Common myeloid progenitor, CD34-positive (primary cell): ENCODE measurements at regions not wholly inside any gene's neighbourhood (a gene's known extent, or its start where the extent isn't known, plus 50 kb on each side); places are given as distances from the start of the nearest gene placed in this dataset.
A peak's percentile ranks its signal among the peaks of the same experiment; 100 is the strongest.

Source experiments
- CTCF ChIA-PET: fragments of 350-600 bp; sonication (Branson Sonifier 250); formaldehyde crosslinking; loops from one replicate; lab custom pipeline; 2021; ENCODE audit warnings: antibody characterized with exemption; lab: Charles Lee
- POLR2A ChIA-PET: fragments of 350-600 bp; sonication (Branson Sonifier 250); formaldehyde crosslinking; loops from one replicate; lab custom pipeline; 2021; ENCODE audit warnings: antibody characterized with exemption; lab: Charles Lee
- DNase-seq, 3 donors: peaks; one replicate each; pipeline versions ENCODE4 v3.0.0 to v3.0.0-alpha.2; 2013
- H3K27ac ChIP-seq, 2 experiments: 1 replicate in 1 of 2; 2 replicates in 1 of 2; pipeline ENCODE4 v1.7.0; 2013; ENCODE audit warnings: inconsistent platforms in 2 of 2, low read length in 2 of 2, mild to moderate bottlenecking in 2 of 2, low read depth in 1 of 2, moderate library complexity in 1 of 2; ENCODE audit not compliant: severe bottlenecking in 2 of 2, insufficient read depth in 1 of 2, poor library complexity in 1 of 2
- H3K27me3 ChIP-seq, 5 experiments: replicated peaks in 2 of 5; 1 replicate in 3 of 5; 2 replicates in 2 of 5; pipeline versions ENCODE4 v1.6.1 to v1.7.0; 2013; ENCODE audit warnings: low read length in 4 of 5, mild to moderate bottlenecking in 2 of 5, moderate library complexity in 2 of 5, inconsistent platforms in 1 of 5; ENCODE audit not compliant: insufficient read depth in 5 of 5, control insufficient read depth in 4 of 5
- H3K36me3 ChIP-seq, 4 experiments: 1 replicate in 2 of 4; 2 replicates in 2 of 4; pipeline versions ENCODE4 v1.6.1 to v1.7.0; 2013; ENCODE audit warnings: low read length in 3 of 4, control low read depth in 1 of 4, mild to moderate bottlenecking in 1 of 4; ENCODE audit not compliant: control insufficient read depth in 4 of 4, insufficient read depth in 4 of 4
- H3K4me1 ChIP-seq, 4 experiments: 1 replicate in 3 of 4; 2 replicates in 1 of 4; pipeline versions ENCODE4 v1.6.1 to v1.7.1; 2013; ENCODE audit warnings: low read length in 3 of 4, mild to moderate bottlenecking in 3 of 4, control low read depth in 1 of 4, inconsistent platforms in 1 of 4, moderate library complexity in 1 of 4; ENCODE audit not compliant: control insufficient read depth in 4 of 4, insufficient read depth in 4 of 4; ENCODE audit errors: control extremely low read depth in 1 of 4
- H3K4me3 ChIP-seq, 7 experiments: 1 replicate in 4 of 7; 2 replicates in 3 of 7; pipeline versions ENCODE4 v1.5.1 to v1.7.0; 2013; ENCODE audit warnings: mild to moderate bottlenecking in 7 of 7, low read length in 6 of 7, moderate library complexity in 6 of 7, inconsistent platforms in 2 of 7, low read depth in 2 of 7, control low read depth in 1 of 7; ENCODE audit not compliant: insufficient read depth in 4 of 7, control insufficient read depth in 1 of 7; ENCODE audit errors: extremely low read depth in 1 of 7
- H3K9me3 ChIP-seq, 5 experiments: 1 replicate in 4 of 5; 2 replicates in 1 of 5; pipeline versions ENCODE4 v1.6.1 to v1.7.1; 2013; ENCODE audit warnings: low read length in 4 of 5, mild to moderate bottlenecking in 2 of 5, inconsistent platforms in 1 of 5, low read depth in 1 of 5, moderate library complexity in 1 of 5; ENCODE audit not compliant: control insufficient read depth in 4 of 5, insufficient read depth in 2 of 5; ENCODE audit errors: control extremely low read depth in 1 of 5
- WGBS: methylation state at CpG from one replicate; pipeline ENCODE4 v1.1.5; 2013; ENCODE audit not compliant: insufficient coverage; 5-methylcytosine and 5-hydroxymethylcytosine counted together

DNA sequence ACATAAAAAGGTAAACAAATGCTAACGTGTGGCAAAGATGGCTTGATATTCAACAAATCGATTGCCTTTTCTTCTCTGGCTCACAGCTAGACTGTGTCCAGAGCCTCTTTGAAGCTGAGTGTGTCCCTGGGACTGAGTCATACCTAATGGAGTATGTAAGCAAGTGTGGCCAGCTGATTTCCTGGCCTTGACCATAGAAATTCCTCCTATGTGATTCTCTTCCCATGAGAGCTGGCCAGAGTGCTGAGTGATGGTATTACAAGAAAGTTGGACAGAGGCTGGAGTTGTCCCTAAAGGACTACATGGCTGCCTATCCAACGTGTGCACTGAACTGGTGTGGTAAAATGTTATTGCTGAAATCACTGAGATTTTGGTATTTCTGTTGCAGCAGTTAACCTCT lies 320.1 kb upstream of the SLC10A2 start:
- DNase-seq: no peak
- Histone ChIP-seq H3K4me1 (peaks cover 0 to 4% (median 2%) of the 10 kb centered on the region in 4 experiments), H3K27ac (no peak overlapping the region), H3K36me3 (no peaks in the 10 kb centered on the region), H3K27me3 (no peaks in the 10 kb centered on the region), H3K9me3 (peaks cover 0 to 9% (median 1%) of the 10 kb centered on the region in 5 experiments), H3K4me3 (no peak overlapping the region)
- ChIA-PET CTCF (no interaction called here), POLR2A (no interaction called here)
- WGBS: 100% methylated on average over 2 of the region's 3 CpGs

- DNase-seq: no peak
- Histone ChIP-seq H3K27ac (no peak overlapping the region), H3K4me3 (no peak overlapping the region), H3K4me1 (no peaks in the 10 kb centered on the region), H3K27me3 (no peaks in the 10 kb centered on the region), H3K36me3 (no peaks in the 10 kb centered on the region), H3K9me3 (no peaks in the 10 kb centered on the region)
- WGBS: 96% methylated on average over 4 of the region's 4 CpGs
- POLR2A ChIA-PET: no interaction called here
- CTCF ChIA-PET: no interaction called here
Measured at GRCh38 chr13:103373916-103374315, 307.7 kb upstream of the SLC10A2 start.

GRCh38 chr13:103371271-103371670 lies 305.1 kb upstream of the SLC10A2 start:
- no peak overlapping the region for H3K4me3 ChIP-seq
- H3K9me3 ChIP-seq: no peaks in the 10 kb centered on the region
- H3K36me3 ChIP-seq: no peaks in the 10 kb centered on the region
- POLR2A ChIA-PET: no interaction called here
- H3K4me1 ChIP-seq: no peaks in the 10 kb centered on the region
- DNase-seq: no peak
- WGBS: 94% methylated on average over 2 of the region's 2 CpGs
- CTCF ChIA-PET: no interaction called here
- H3K27me3 ChIP-seq: no peaks in the 10 kb centered on the region
- no peak overlapping the region for H3K27ac ChIP-seq

DNA sequence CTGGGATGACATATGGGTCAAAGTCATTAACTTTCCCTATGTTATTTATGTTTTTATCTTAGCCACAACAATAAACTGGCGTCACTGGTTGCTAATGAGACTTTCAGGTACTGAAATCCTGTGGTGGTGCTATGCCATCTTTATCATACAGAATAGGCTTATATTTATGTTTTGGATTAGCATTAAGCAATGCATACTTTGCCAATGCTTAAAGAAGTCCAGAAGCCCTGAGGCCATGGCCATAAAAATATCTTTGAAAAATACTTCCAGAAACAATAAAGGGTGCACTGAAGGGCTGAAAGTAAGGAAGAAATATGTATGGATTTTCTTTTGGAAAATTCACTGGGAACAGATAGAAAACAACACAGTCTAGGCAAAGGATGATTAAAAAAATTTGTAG lies 304.6 kb upstream of the SLC10A2 start:
- ChIA-PET CTCF (no interaction called here), POLR2A (no interaction called here)
- Histone ChIP-seq H3K4me1 (no peaks in the 10 kb centered on the region), H3K4me3 (no peak overlapping the region), H3K27me3 (no peaks in the 10 kb centered on the region), H3K27ac (no peak overlapping the region), H3K9me3 (no peaks in the 10 kb centered on the region), H3K36me3 (no peaks in the 10 kb centered on the region)
- WGBS: no CpG with 5 or more reads among the region's 1 CpG
- no peak for DNase-seq

- POLR2A ChIA-PET: no interaction called here
- CTCF ChIA-PET: no interaction called here
- DNase-seq: peak in 2 of 3 donors; percentile 14 to 52
- no peaks in the 10 kb centered on the region for H3K9me3 ChIP-seq
- no peaks in the 10 kb centered on the region for H3K36me3 ChIP-seq
- no peak overlapping the region for H3K4me3 ChIP-seq
- 20% methylated on average over 1 of the region's 6 CpGs for WGBS
- H3K4me1 ChIP-seq: peaks cover 0 to 4% (median 1%) of the 10 kb centered on the region in 4 experiments
- H3K27me3 ChIP-seq: no peaks in the 10 kb centered on the region
- no peak overlapping the region for H3K27ac ChIP-seq
Measured at GRCh38 chr13:103358255-103358932, 292.2 kb upstream of the SLC10A2 start.

DNA sequence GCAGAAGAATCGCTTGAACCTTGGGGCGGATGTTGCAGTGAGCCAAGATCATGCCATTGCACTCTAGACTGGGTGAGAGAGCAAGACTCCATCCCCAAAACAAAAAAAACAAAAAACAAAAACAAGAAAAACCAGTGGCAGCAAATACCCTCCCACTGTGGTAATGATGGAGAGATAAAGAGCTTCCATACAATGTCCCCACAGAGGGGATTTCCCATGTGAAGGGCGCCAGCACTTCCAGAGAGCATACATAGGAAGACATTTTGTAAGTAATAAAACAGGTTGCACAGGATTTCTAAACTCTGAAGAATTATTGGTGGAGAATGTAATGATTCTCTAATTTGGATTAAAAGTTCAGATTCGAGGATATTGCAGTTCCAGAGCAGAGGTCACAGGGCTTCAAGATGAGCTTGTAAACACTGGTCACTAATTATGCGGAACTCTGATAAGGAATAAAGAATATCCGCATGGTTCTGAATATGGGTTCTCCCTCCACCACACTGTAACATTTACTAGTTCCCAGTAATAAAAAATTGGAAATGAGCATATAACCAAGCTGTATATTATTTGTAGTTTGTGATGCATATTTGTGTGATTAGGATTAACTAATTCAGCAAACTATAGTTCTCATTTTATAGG lies 290.1 kb upstream of the SLC10A2 start:
- Histone ChIP-seq H3K36me3 (no peaks in the 10 kb centered on the region), H3K4me3 (no peak overlapping the region), H3K27ac (no peak overlapping the region), H3K9me3 (no peaks in the 10 kb centered on the region), H3K27me3 (no peaks in the 10 kb centered on the region), H3K4me1 (peaks cover 0 to 4% (median 1%) of the 10 kb centered on the region in 4 experiments)
- peak in 1 of 3 donors; percentile 18 for DNase-seq
- ChIA-PET POLR2A (no interaction called here), CTCF (no interaction called here)
- 96% methylated on average over 3 of the region's 6 CpGs for WGBS

DNA sequence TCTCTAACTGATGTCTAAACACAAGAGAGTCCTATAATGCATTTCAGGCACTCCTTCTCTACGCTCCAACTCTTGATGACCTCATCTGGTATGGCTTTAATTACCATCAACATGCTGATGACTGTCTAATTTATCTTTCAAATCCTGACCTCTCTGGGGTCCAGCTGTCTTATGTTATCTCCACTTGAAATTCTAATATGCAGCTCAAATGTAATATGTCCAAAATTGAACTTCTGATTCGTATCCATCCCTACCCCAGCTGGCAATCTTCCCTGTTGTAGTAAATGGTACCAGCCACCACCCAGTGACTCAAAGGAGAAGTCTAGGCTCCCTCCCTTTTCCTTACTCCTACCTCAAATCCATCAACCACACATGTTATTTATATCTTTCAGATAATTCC lies 288.0 kb upstream of the SLC10A2 start:
- ChIA-PET POLR2A (no interaction called here), CTCF (no interaction called here)
- Histone ChIP-seq H3K36me3 (no peaks in the 10 kb centered on the region), H3K9me3 (no peaks in the 10 kb centered on the region), H3K27ac (no peak overlapping the region), H3K4me1 (peaks cover 0 to 13% (median 1%) of the 10 kb centered on the region in 4 experiments), H3K4me3 (no peak overlapping the region), H3K27me3 (no peaks in the 10 kb centered on the region)
- 100% methylated on average over 2 of the region's 2 CpGs for WGBS
- DNase-seq: no peak
